ENCODE measurements at regions not wholly inside any gene's neighbourhood (a gene's known extent, or its start where the extent isn't known, plus 50 kb on each side); places are given as distances from the start of the nearest gene placed in this dataset.

- DNase-seq (ENCODE audit: low spot score) = no peak
- ATAC-seq (ENCODE audit: low FRiP score) = no peak
- TF ChIP-seq CTCF (IDR thresholded peaks at IDR 0.05) = no peak
Measured at GRCh38 chr20:40604416-40604815, 84.6 kb downstream of the MAFB start.

- TF ChIP-seq CTCF (IDR thresholded peaks at IDR 0.05) = no peak
Measured at GRCh38 chr20:40603057-40603651, 85.9 kb downstream of the MAFB start.

GRCh38 chr20:40602381-40602780 is 86.7 kb downstream of the MAFB start:
- no peak for TF ChIP-seq CTCF (IDR thresholded peaks at IDR 0.05)
- ATAC-seq (ENCODE audit: low FRiP score) (no peak), DNase-seq (ENCODE audit: low spot score) (no peak)

More at GRCh38 chr20:40603057-40603651, 85.9 kb downstream of the MAFB start:
- DNase-seq (ENCODE audit: low spot score) (no peak), ATAC-seq (ENCODE audit: low FRiP score) (no peak)

- ATAC-seq (ENCODE audit: low FRiP score) (no peak), DNase-seq (ENCODE audit: low spot score) (no peak)
Measured at GRCh38 chr20:40600441-40601219, 88.4 kb downstream of the MAFB start.

GRCh38 chr20:40599987-40600386 is 89.0 kb downstream of the MAFB start:
- ATAC-seq (ENCODE audit: low FRiP score) = no peak
- TF ChIP-seq CTCF (IDR thresholded peaks at IDR 0.05) = no peak

More at GRCh38 chr20:40600441-40601219, 88.4 kb downstream of the MAFB start:
- no peak for TF ChIP-seq CTCF (IDR thresholded peaks at IDR 0.05)

GRCh38 chr20:40592941-40593340 is 96.1 kb downstream of the MAFB start:
- DNase-seq (ENCODE audit: low spot score) (no peak), ATAC-seq (ENCODE audit: low FRiP score) (no peak)
- TF ChIP-seq CTCF (IDR thresholded peaks at IDR 0.05) = no peak

More at GRCh38 chr20:40599987-40600386, 89.0 kb downstream of the MAFB start:
- no peak for DNase-seq (ENCODE audit: low spot score)

GRCh38 chr20:40591536-40591935 is 97.5 kb downstream of the MAFB start:
- DNase-seq (ENCODE audit: low spot score) (no peak), ATAC-seq (ENCODE audit: low FRiP score) (no peak)
- TF ChIP-seq CTCF (IDR thresholded peaks at IDR 0.05) = no peak

Measured in omental fat pad (tissue), 3 donors.